Mesendoderm (in vitro differentiated cells): ENCODE measurements at regions not wholly inside any gene's neighbourhood (a gene's known extent, or its start where the extent isn't known, plus 50 kb on each side); places are given as distances from the start of the nearest gene placed in this dataset.

ENCODE experiments used
- DNase-seq: peaks from one replicate; pipeline ENCODE4 v3.0.0; 2013
- H2AK5ac ChIP-seq: 2 replicates; pipeline ENCODE4 v1.6.1; 2013; ENCODE audit warnings: low read length, inconsistent platforms
- H2BK120ac ChIP-seq: 2 replicates; pipeline ENCODE4 v1.6.1; 2013; ENCODE audit warnings: low read depth, mild to moderate bottlenecking, low read length, moderate library complexity, mixed read lengths
- H2BK15ac ChIP-seq: replicated peaks from 2 replicates; pipeline ENCODE4 v1.6.1; 2013; ENCODE audit warnings: low read depth, mild to moderate bottlenecking, moderate library complexity
- H2BK5ac ChIP-seq: 2 replicates; pipeline ENCODE4 v1.6.1; 2013; ENCODE audit warnings: low read length, inconsistent platforms
- H3K18ac ChIP-seq: 2 replicates; pipeline ENCODE4 v1.6.1; 2013; ENCODE audit warnings: mild to moderate bottlenecking, low read length, mixed read lengths
- H3K23ac ChIP-seq: one replicate; pipeline ENCODE4 v1.6.1; 2013; ENCODE audit warnings: low read length
- H3K27ac ChIP-seq: 2 replicates; pipeline ENCODE4 v1.5.1; 2013; ENCODE audit warnings: low read depth, mild to moderate bottlenecking, inconsistent platforms, low read length, moderate library complexity
- H3K27me3 ChIP-seq: 2 replicates; pipeline ENCODE4 v1.6.1; 2013; ENCODE audit warnings: low read length, control low read depth, mild to moderate bottlenecking, inconsistent platforms; ENCODE audit not compliant: insufficient read depth, poor library complexity
- H3K36me3 ChIP-seq: 2 replicates; pipeline ENCODE4 v1.6.1; 2013; ENCODE audit warnings: low read length, inconsistent platforms; ENCODE audit not compliant: control insufficient read depth, insufficient read depth
- H3K4ac ChIP-seq: one replicate; pipeline ENCODE4 v1.6.1; 2013; ENCODE audit warnings: low read depth, mild to moderate bottlenecking, low read length, moderate library complexity
- H3K4me1 ChIP-seq: 2 replicates; pipeline ENCODE4 v1.6.1; 2013; ENCODE audit warnings: low read depth, low read length, inconsistent platforms; ENCODE audit not compliant: control insufficient read depth
- H3K4me2 ChIP-seq: 2 replicates; pipeline ENCODE4 v1.6.1; 2013; ENCODE audit warnings: low read length
- H3K4me3 ChIP-seq: 2 replicates; pipeline ENCODE4 v1.5.1; 2013; ENCODE audit warnings: mild to moderate bottlenecking, low read length
- H3K56ac ChIP-seq: one replicate; pipeline ENCODE4 v1.6.1; 2013; ENCODE audit warnings: low read length
- H3K79me1 ChIP-seq: 2 replicates; pipeline ENCODE4 v1.6.1; 2013; ENCODE audit warnings: low read length, inconsistent platforms
- H3K79me2 ChIP-seq: 2 replicates; pipeline ENCODE4 v1.6.1; 2013; ENCODE audit warnings: mild to moderate bottlenecking, low read length; ENCODE audit not compliant: control insufficient read depth, insufficient read depth
- H3K9ac ChIP-seq: 2 replicates; pipeline ENCODE4 v1.6.1; 2013; ENCODE audit warnings: low read length, inconsistent platforms
- H4K5ac ChIP-seq: one replicate; pipeline ENCODE4 v1.6.1; 2013; ENCODE audit warnings: low read length
- H4K8ac ChIP-seq: one replicate; pipeline ENCODE4 v1.6.1; 2013; ENCODE audit warnings: low read depth, mild to moderate bottlenecking, control low read depth, low read length, moderate library complexity
- WGBS: extraction: QIAGEN DNeasy Blood & Tissue Kit; methylation state at CpG from one replicate; pipeline ENCODE4 v1.1.7; 2013; ENCODE audit warnings: low lambda C conversion rate, missing lambda C conversion rate; ENCODE audit not compliant: insufficient coverage; ENCODE audit errors: extremely low coverage; 5-methylcytosine and 5-hydroxymethylcytosine counted together

GRCh38 chr3:16118396-16118795 is 56.1 kb upstream of the GALNT15 start:
- no peak for DNase-seq
- H2BK5ac ChIP-seq = no peak overlapping the region
- H3K18ac ChIP-seq = no peak overlapping the region
- H3K27me3 ChIP-seq = no peaks in the 10 kb centered on the region
- H3K23ac ChIP-seq = no peak overlapping the region
- H3K4me2 ChIP-seq = no peak overlapping the region
- H3K79me2 ChIP-seq = no peaks in the 10 kb centered on the region
- WGBS = no CpG with 5 or more reads among the region's 9 CpGs
- no peak overlapping the region for H3K27ac ChIP-seq
- H4K8ac ChIP-seq = no peak overlapping the region
- H3K79me1 ChIP-seq = no peaks in the 10 kb centered on the region
- no peak overlapping the region for H3K56ac ChIP-seq
- no peaks in the 10 kb centered on the region for H3K36me3 ChIP-seq
- H3K9ac ChIP-seq = no peak overlapping the region
- H3K4me3 ChIP-seq = no peak overlapping the region
- no peaks in the 10 kb centered on the region for H3K4me1 ChIP-seq
- no peak overlapping the region for H2AK5ac ChIP-seq
- no peak overlapping the region for H2BK120ac ChIP-seq
- no peak overlapping the region for H2BK15ac ChIP-seq
- H3K4ac ChIP-seq = no peak overlapping the region
- no peak overlapping the region for H4K5ac ChIP-seq

DNA sequence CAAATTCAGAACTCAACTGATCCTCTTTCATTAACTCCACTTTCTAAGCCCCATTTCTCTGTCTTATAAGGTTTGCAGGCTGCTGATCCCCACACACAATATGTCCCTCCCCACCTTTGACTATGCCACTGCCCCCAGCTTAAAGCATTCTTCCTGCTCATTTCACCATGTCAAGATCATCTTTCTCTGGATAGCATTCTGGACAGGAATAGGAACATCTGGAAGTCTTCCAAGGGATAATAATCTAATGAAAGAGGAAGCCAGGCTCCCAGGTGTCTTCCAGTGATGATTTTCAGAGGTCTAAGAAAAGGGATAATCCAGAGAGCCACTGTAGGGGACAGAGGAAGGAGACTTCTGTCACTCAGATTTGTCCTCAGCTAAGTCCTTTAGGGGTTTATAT is 54.6 kb upstream of the GALNT15 start:
- DNase-seq = no peak
- Histone ChIP-seq H3K4me3 (no peak overlapping the region), H4K8ac (no peak overlapping the region), H3K18ac (no peak overlapping the region), H2AK5ac (no peak overlapping the region), H2BK120ac (no peak overlapping the region), H4K5ac (no peak overlapping the region), H3K4me1 (no peaks in the 10 kb centered on the region), H2BK5ac (no peak overlapping the region), H3K4me2 (no peak overlapping the region), H2BK15ac (no peak overlapping the region), H3K9ac (no peak overlapping the region), H3K79me2 (no peaks in the 10 kb centered on the region), H3K56ac (no peak overlapping the region), H3K23ac (no peak overlapping the region), H3K36me3 (no peaks in the 10 kb centered on the region), H3K79me1 (no peaks in the 10 kb centered on the region), H3K4ac (no peak overlapping the region), H3K27ac (no peak overlapping the region), H3K27me3 (no peaks in the 10 kb centered on the region)

GRCh38 chr3:16121391-16121790 is 53.1 kb upstream of the GALNT15 start:
- Histone ChIP-seq H3K79me1 (no peaks in the 10 kb centered on the region), H4K5ac (no peak overlapping the region), H3K36me3 (no peaks in the 10 kb centered on the region), H3K27me3 (no peaks in the 10 kb centered on the region), H2BK120ac (no peak overlapping the region), H3K9ac (no peak overlapping the region), H3K4me1 (no peaks in the 10 kb centered on the region), H4K8ac (no peak overlapping the region), H3K4me2 (no peak overlapping the region), H3K4me3 (no peak overlapping the region), H2BK5ac (no peak overlapping the region), H3K27ac (no peak overlapping the region), H3K79me2 (no peaks in the 10 kb centered on the region), H2BK15ac (no peak overlapping the region), H3K56ac (no peak overlapping the region), H3K18ac (no peak overlapping the region), H3K23ac (no peak overlapping the region), H2AK5ac (no peak overlapping the region), H3K4ac (no peak overlapping the region)
- no CpG with 5 or more reads among the region's 1 CpG for WGBS
- no peak for DNase-seq

DNA sequence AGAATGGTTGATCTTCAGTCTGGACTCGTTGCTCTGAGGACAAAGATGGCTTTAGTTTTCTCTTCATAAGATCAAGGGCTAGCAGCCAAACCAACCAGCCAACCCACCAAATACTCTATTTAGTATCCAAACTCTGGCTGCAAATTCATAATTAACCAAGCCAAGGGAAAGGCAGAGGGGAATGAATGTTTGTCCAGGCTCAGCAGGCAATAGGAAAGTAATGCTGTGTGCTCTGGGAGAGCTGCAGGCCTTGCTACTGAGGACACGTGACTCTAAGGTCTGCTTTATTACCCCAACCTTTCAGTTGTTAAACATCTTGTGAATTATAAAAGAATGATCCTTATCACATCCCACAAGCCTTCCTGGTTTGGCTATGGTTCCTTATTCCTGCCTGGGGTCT is 52.3 kb upstream of the GALNT15 start:
- Histone ChIP-seq H3K79me2 (no peaks in the 10 kb centered on the region), H3K79me1 (no peaks in the 10 kb centered on the region), H3K9ac (no peak overlapping the region), H2BK15ac (no peak overlapping the region), H3K23ac (no peak overlapping the region), H4K5ac (no peak overlapping the region), H3K56ac (no peak overlapping the region), H2BK5ac (no peak overlapping the region), H3K18ac (no peak overlapping the region), H3K27me3 (no peaks in the 10 kb centered on the region), H3K4me2 (no peak overlapping the region), H3K4me1 (no peaks in the 10 kb centered on the region), H2BK120ac (no peak overlapping the region), H3K27ac (no peak overlapping the region), H2AK5ac (no peak overlapping the region), H3K4me3 (no peak overlapping the region), H4K8ac (no peak overlapping the region), H3K4ac (no peak overlapping the region), H3K36me3 (no peaks in the 10 kb centered on the region)
- no peak for DNase-seq
- no CpG with 5 or more reads among the region's 2 CpGs for WGBS

DNA sequence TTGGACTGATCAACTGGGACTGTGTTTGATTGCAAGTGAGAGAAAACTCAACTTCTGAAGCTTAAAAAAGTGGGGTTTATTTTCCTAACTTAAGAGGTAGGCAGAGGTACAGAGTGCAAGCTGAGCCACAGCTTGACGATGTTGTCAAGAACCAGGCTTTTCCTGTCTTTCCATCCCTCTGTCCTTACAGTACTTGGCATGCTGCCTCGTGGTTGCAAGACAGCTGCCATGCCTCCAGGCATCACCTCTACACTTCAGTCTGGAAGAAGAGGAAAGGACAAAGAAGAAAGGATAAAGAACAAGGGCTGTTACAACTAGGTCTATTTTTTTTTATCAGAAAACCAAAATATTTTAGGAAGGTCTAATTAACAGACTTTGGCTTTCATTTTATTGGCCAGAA is 51.8 kb upstream of the GALNT15 start:
- H3K79me2 ChIP-seq = no peaks in the 10 kb centered on the region
- no peak overlapping the region for H4K8ac ChIP-seq
- no peak overlapping the region for H3K18ac ChIP-seq
- no peak overlapping the region for H3K4me3 ChIP-seq
- no peak overlapping the region for H4K5ac ChIP-seq
- no CpG with 5 or more reads among the region's 2 CpGs for WGBS
- no peak overlapping the region for H2AK5ac ChIP-seq
- no peaks in the 10 kb centered on the region for H3K27me3 ChIP-seq
- no peaks in the 10 kb centered on the region for H3K36me3 ChIP-seq
- H3K9ac ChIP-seq = no peak overlapping the region
- H3K4ac ChIP-seq = no peak overlapping the region
- H3K56ac ChIP-seq = no peak overlapping the region
- H2BK15ac ChIP-seq = no peak overlapping the region
- no peak overlapping the region for H2BK5ac ChIP-seq
- H3K79me1 ChIP-seq = no peaks in the 10 kb centered on the region
- no peak for DNase-seq
- H3K27ac ChIP-seq = no peak overlapping the region
- no peak overlapping the region for H3K4me2 ChIP-seq
- H3K4me1 ChIP-seq = no peaks in the 10 kb centered on the region
- H2BK120ac ChIP-seq = no peak overlapping the region
- H3K23ac ChIP-seq = no peak overlapping the region

GRCh38 chr3:16124636-16125035 is 49.8 kb upstream of the GALNT15 start:
- no peak for DNase-seq
- Histone ChIP-seq H3K27me3 (no peaks in the 10 kb centered on the region), H3K27ac (no peak overlapping the region), H3K79me2 (no peaks in the 10 kb centered on the region), H3K36me3 (no peaks in the 10 kb centered on the region), H3K56ac (no peak overlapping the region), H4K5ac (no peak overlapping the region), H3K9ac (no peak overlapping the region), H3K4ac (no peak overlapping the region), H3K4me2 (no peak overlapping the region), H3K4me3 (no peak overlapping the region), H2BK15ac (no peak overlapping the region), H3K23ac (no peak overlapping the region), H2BK120ac (no peak overlapping the region), H2AK5ac (no peak overlapping the region), H2BK5ac (no peak overlapping the region), H3K18ac (no peak overlapping the region), H3K79me1 (no peaks in the 10 kb centered on the region), H4K8ac (no peak overlapping the region), H3K4me1 (no peaks in the 10 kb centered on the region)
- no CpG with 5 or more reads among the region's 2 CpGs for WGBS
